Daoy (cell line): ENCODE measurements at regions not wholly inside any gene's neighbourhood (a gene's known extent, or its start where the extent isn't known, plus 50 kb on each side); places are given as distances from the start of the nearest gene placed in this dataset.

Experiments used
- DNase-seq: peaks from one replicate; pipeline ENCODE4 v3.0.0-alpha.2; 2015; ENCODE audit warnings: low read depth

- no peak for DNase-seq
Observed at GRCh38 chr13:40075281-40075680, 419.8 kb downstream of the COG6 start.

- no peak for DNase-seq
Observed at GRCh38 chr13:40076765-40077362, 421.4 kb downstream of the COG6 start.

GRCh38 chr13:40077396-40078027, 422.1 kb downstream of the COG6 start:
- no peak for DNase-seq

GRCh38 chr13:40079721-40080120, 424.3 kb downstream of the COG6 start:
- no peak for DNase-seq

- DNase-seq = no peak
Observed at GRCh38 chr13:40080676-40081075, 425.2 kb downstream of the COG6 start.

GRCh38 chr13:40082639-40083038, 427.2 kb downstream of the COG6 start:
- no peak for DNase-seq

- no peak for DNase-seq
Observed at GRCh38 chr13:40083841-40084240, 428.4 kb downstream of the COG6 start.

GRCh38 chr13:40084934-40085333, 429.5 kb downstream of the COG6 start:
- no peak for DNase-seq

GRCh38 chr13:40087091-40088002, 431.9 kb downstream of the COG6 start:
- DNase-seq = no peak

- DNase-seq = no peak
Observed at GRCh38 chr13:40094056-40094455, 438.6 kb downstream of the COG6 start.

- no peak for DNase-seq
Observed at GRCh38 chr13:40095695-40096356, 440.4 kb downstream of the COG6 start.

GRCh38 chr13:40096357-40096901, 441.0 kb downstream of the COG6 start:
- DNase-seq = no peak

- DNase-seq = no peak
Observed at GRCh38 chr13:40098246-40098645, 442.8 kb downstream of the COG6 start.

GRCh38 chr13:40101708-40102359, 446.4 kb downstream of the COG6 start:
- DNase-seq = no peak

- no peak for DNase-seq
Observed at GRCh38 chr13:40102360-40102727, 446.9 kb downstream of the COG6 start.

- DNase-seq = peak; percentile 85
Observed at GRCh38 chr13:40102854-40103253, 447.4 kb downstream of the COG6 start.

- no peak for DNase-seq
Observed at GRCh38 chr13:40103864-40104263, 448.4 kb downstream of the COG6 start.

- no peak for DNase-seq
Observed at GRCh38 chr13:40105231-40105630, 449.8 kb downstream of the COG6 start.

GRCh38 chr13:40109351-40109844, 453.9 kb downstream of the COG6 start:
- peak; percentile 81 for DNase-seq

GRCh38 chr13:40113643-40114304, 458.3 kb downstream of the COG6 start:
- no peak for DNase-seq
